ENCODE measurements at regions not wholly inside any gene's neighbourhood (a gene's known extent, or its start where the extent isn't known, plus 50 kb on each side); places are given as distances from the start of the nearest gene placed in this dataset.

DNA sequence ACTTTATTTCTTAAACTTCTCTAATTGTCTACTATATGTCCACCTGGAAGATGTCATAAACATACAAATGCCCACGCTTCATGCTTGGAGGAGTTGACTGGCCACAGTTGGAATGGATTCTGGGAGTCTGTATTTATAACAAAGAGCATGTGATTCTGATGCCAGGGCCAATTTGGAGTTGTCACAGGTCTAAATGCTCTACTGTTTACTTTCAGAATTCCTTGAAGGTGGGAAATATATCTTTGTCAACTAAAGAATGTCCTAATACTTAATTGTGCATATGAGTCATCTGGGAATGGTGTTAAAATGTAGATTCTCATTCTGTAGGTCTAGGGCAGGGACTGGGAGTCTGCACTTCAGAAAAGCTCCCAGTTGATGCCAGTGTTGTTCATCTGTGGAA, 196.1 kb downstream of the ANXA1 start:
- ATAC-seq (ENCODE audit: low FRiP score in 2 of 2) (no peak), DNase-seq (no peak)
- Histone ChIP-seq H3K36me3 (no peaks in the 10 kb centered on the region), H3K27ac (no peak overlapping the region), H3K9me3 (no peaks in the 10 kb centered on the region), H3K4me3 (no peak overlapping the region), H3K4me1 (no peaks in the 10 kb centered on the region), H3K27me3 (no peaks in the 10 kb centered on the region)
- TF ChIP-seq POLR2AphosphoS5 (IDR thresholded peaks at IDR 0.05) (no peak), EP300 (IDR thresholded peaks at IDR 0.05) (no peak), POLR2A (IDR thresholded peaks at IDR 0.05) (no peak)
- TF ChIP-seq, protein P1, sequence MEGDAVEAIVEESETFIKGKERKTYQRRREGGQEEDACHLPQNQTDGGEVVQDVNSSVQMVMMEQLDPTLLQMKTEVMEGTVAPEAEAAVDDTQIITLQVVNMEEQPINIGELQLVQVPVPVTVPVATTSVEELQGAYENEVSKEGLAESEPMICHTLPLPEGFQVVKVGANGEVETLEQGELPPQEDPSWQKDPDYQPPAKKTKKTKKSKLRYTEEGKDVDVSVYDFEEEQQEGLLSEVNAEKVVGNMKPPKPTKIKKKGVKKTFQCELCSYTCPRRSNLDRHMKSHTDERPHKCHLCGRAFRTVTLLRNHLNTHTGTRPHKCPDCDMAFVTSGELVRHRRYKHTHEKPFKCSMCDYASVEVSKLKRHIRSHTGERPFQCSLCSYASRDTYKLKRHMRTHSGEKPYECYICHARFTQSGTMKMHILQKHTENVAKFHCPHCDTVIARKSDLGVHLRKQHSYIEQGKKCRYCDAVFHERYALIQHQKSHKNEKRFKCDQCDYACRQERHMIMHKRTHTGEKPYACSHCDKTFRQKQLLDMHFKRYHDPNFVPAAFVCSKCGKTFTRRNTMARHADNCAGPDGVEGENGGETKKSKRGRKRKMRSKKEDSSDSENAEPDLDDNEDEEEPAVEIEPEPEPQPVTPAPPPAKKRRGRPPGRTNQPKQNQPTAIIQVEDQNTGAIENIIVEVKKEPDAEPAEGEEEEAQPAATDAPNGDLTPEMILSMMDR (IDR thresholded peaks at IDR 0.05) = no peak
- WGBS, 2 donors = 50 to 74% methylated on average over 1 of the region's 1 CpG

DNA sequence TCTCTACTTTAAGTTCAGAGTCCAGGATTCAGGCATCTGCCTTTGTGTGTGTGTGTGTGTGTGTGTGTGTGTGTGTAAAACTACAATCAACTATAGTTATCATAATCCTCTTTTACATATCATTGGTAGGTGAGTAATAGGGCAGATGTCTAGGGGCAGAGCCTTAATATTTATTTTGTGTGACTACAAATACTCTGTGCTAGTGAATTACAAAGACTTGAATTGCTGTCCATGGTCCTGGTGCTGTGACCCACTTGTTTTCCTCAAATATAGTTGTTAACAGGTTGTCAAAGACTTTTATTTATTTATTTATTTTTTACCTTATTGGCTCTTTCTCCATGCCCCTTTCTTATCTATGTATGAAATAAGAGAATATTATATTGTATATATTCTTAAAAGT, 196.8 kb downstream of the ANXA1 start:
- H3K4me3 ChIP-seq = no peak overlapping the region
- H3K27me3 ChIP-seq = no peaks in the 10 kb centered on the region
- H3K36me3 ChIP-seq = no peaks in the 10 kb centered on the region
- ATAC-seq (ENCODE audit: low FRiP score in 2 of 2) (no peak), DNase-seq (no peak)
- H3K9me3 ChIP-seq = no peaks in the 10 kb centered on the region
- TF ChIP-seq, protein P1 (IDR thresholded peaks at IDR 0.05) = no peak
- no peak for TF ChIP-seq POLR2AphosphoS5 (IDR thresholded peaks at IDR 0.05)
- no peak for TF ChIP-seq POLR2A (IDR thresholded peaks at IDR 0.05)
- no peak for TF ChIP-seq EP300 (IDR thresholded peaks at IDR 0.05)
- H3K27ac ChIP-seq = no peak overlapping the region
- no peaks in the 10 kb centered on the region for H3K4me1 ChIP-seq

DNA sequence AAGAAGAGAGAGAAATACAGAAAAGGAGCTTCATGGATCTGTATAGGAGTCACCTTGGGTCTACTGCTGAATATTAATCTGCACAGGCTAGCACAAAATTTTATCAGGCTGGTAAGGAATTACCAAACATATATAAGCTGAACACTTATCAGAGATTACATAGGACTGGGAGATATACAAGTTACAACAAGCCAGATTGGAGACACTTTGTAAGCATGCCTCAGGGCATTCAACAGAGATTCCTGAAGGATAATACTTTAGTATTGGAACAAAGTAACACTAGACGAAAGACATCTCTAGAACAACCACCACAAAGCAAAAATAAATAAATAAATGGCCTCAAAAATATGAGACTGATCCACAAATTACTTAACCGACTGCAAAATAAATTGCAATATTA, 197.8 kb downstream of the ANXA1 start:
- ATAC-seq (ENCODE audit: low FRiP score in 2 of 2) (no peak), DNase-seq (no peak)
- H3K36me3 ChIP-seq = no peaks in the 10 kb centered on the region
- H3K27me3 ChIP-seq = no peaks in the 10 kb centered on the region
- no peak overlapping the region for H3K4me3 ChIP-seq
- TF ChIP-seq POLR2AphosphoS5 (IDR thresholded peaks at IDR 0.05) (no peak), EP300 (IDR thresholded peaks at IDR 0.05) (no peak), POLR2A (IDR thresholded peaks at IDR 0.05) (no peak)
- TF ChIP-seq, protein P1 (IDR thresholded peaks at IDR 0.05) = no peak
- H3K4me1 ChIP-seq = no peaks in the 10 kb centered on the region
- H3K27ac ChIP-seq = no peak overlapping the region
- 74 to 77% methylated on average over 2 of the region's 2 CpGs for WGBS, 2 donors
- H3K9me3 ChIP-seq = no peaks in the 10 kb centered on the region

DNA sequence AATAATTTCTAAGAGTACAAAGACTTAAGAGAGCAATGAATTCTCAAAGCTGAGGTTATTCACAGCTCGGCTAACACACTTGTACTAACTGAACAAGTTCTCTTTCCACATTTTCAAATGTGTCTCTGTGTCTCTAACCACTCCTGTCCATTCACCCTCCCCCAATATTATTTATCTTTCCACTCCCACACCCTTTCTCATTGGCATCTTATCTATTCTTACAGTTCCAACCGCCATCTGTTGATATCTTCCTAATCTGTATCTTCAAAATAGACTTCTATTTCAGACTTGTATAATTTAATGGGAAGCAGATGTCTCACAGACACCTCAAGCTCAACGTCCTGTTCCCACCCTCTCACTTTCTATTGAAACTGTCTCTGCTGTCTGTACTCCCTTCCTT, 205.9 kb downstream of the ANXA1 start:
- Histone ChIP-seq H3K4me1 (no peaks in the 10 kb centered on the region), H3K4me3 (no peak overlapping the region), H3K27me3 (no peaks in the 10 kb centered on the region), H3K9me3 (no peaks in the 10 kb centered on the region), H3K27ac (no peak overlapping the region), H3K36me3 (no peaks in the 10 kb centered on the region)
- ATAC-seq (ENCODE audit: low FRiP score in 2 of 2) (no peak), DNase-seq (no peak)
- no peak for TF ChIP-seq EP300 (IDR thresholded peaks at IDR 0.05)
- TF ChIP-seq POLR2AphosphoS5 (IDR thresholded peaks at IDR 0.05) = no peak
- TF ChIP-seq POLR2A (IDR thresholded peaks at IDR 0.05) = no peak
- TF ChIP-seq, protein P1 (IDR thresholded peaks at IDR 0.05) = no peak
- WGBS, 2 donors = 40 to 42% methylated on average over 3 of the region's 3 CpGs

DNA sequence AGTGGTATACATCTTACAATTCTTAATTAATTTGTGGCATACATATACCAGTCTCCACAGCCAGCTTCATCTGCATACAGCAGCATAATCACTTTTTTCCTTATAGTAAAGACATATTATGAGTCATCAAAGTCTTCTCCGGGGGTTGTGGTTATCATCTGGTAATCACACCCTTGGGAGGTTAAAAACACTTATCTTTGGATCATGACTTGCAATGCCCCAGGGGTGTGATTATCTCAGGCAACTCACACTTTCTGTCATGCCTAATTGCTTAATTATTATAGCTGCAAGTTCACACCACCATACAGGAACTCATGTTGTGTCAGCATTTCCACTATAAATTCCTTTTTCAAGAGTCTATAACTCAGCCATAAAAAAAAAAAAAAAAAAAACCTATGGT, 218.4 kb downstream of the ANXA1 start:
- Histone ChIP-seq H3K4me3 (no peak overlapping the region), H3K4me1 (no peaks in the 10 kb centered on the region), H3K9me3 (no peaks in the 10 kb centered on the region), H3K27ac (no peak overlapping the region), H3K36me3 (no peaks in the 10 kb centered on the region), H3K27me3 (no peaks in the 10 kb centered on the region)
- TF ChIP-seq POLR2AphosphoS5 (IDR thresholded peaks at IDR 0.05) (no peak), EP300 (IDR thresholded peaks at IDR 0.05) (no peak), POLR2A (IDR thresholded peaks at IDR 0.05) (no peak)
- TF ChIP-seq, protein P1 (IDR thresholded peaks at IDR 0.05) = no peak
- ATAC-seq (ENCODE audit: low FRiP score in 2 of 2) = no peak
- WGBS, 2 donors = 33 to 59% methylated on average over 1 of the region's 1 CpG
- DNase-seq = no peak

Measured in upper lobe of left lung (tissue), 6 donors.